ENCODE measurements at regions not wholly inside any gene's neighbourhood (a gene's known extent, or its start where the extent isn't known, plus 50 kb on each side); places are given as distances from the start of the nearest gene placed in this dataset.
"Not testable (repeated sequence)": the region's sequence is repeated elsewhere in the genome, so short reads cannot be mapped to it uniquely, and the experiment has no call there.

GRCh38 chr4:170198747-170199146 is 109.0 kb upstream of the AADAT start:
- peak; percentile 16 for DNase-seq
- Histone ChIP-seq H3K9me2 (replicated peaks; ENCODE audit: insufficient read depth, low read length) (no peaks in the 10 kb centered on the region), H3K27me3 (replicated peaks; ENCODE audit: insufficient read depth, low read length) (no peaks in the 10 kb centered on the region), H3K79me2 (ENCODE audit: low read length) (no peaks in the 10 kb centered on the region), H3K36me3 (replicated peaks; ENCODE audit: insufficient read depth, low read length) (no peaks in the 10 kb centered on the region), H3K4me2 (ENCODE audit: low read depth, low read length) (no peak overlapping the region), H3K4me3 (ENCODE audit: low read length) (no peak overlapping the region), H3K9me3 (replicated peaks; ENCODE audit: insufficient read depth, low read length) (no peaks in the 10 kb centered on the region), H3K27ac (ENCODE audit: low read length) (no peak overlapping the region), H3K9ac (ENCODE audit: low read length) (no peak overlapping the region), H4K20me1 (ENCODE audit: insufficient read depth, low read length) (no peaks in the 10 kb centered on the region), H2AFZ (ENCODE audit: low read length) (no peak overlapping the region), H3K4me1 (ENCODE audit: low read length) (no peaks in the 10 kb centered on the region), H3F3A (ENCODE audit: insufficient read depth, low read length) (no peaks in the 10 kb centered on the region)
- TF ChIP-seq EZH2 (optimal IDR thresholded peaks at IDR 0.05; ENCODE audit: low read depth, low read length) (no peak), CTCF (IDR thresholded peaks at IDR 0.05; ENCODE audit: low read length) (peak; percentile 49), EZH2phosphoT487 (IDR thresholded peaks at IDR 0.05; ENCODE audit: low read length) (no peak)

- not testable (repeated sequence) for H3K4me2 ChIP-seq (ENCODE audit: low read depth, low read length); H2AFZ ChIP-seq (ENCODE audit: low read length); H3K27ac ChIP-seq (ENCODE audit: low read length); H3K4me3 ChIP-seq (ENCODE audit: low read length); H3K79me2 ChIP-seq (ENCODE audit: low read length); DNase-seq; H3K27me3 ChIP-seq (replicated peaks; ENCODE audit: insufficient read depth, low read length); H4K20me1 ChIP-seq (ENCODE audit: insufficient read depth, low read length); H3F3A ChIP-seq (ENCODE audit: insufficient read depth, low read length); H3K9me2 ChIP-seq (replicated peaks; ENCODE audit: insufficient read depth, low read length); H3K9me3 ChIP-seq (replicated peaks; ENCODE audit: insufficient read depth, low read length); H3K36me3 ChIP-seq (replicated peaks; ENCODE audit: insufficient read depth, low read length); H3K4me1 ChIP-seq (ENCODE audit: low read length); H3K9ac ChIP-seq (ENCODE audit: low read length)
Measured at GRCh38 chr4:170194794-170195193, 105.0 kb upstream of the AADAT start.

- no peak for DNase-seq
Measured at GRCh38 chr4:170193496-170193895, 103.7 kb upstream of the AADAT start.

GRCh38 chr4:170190265-170190664 is 100.5 kb upstream of the AADAT start:
- Histone ChIP-seq H3K27ac (ENCODE audit: low read length) (no peak overlapping the region), H4K20me1 (ENCODE audit: insufficient read depth, low read length) (no peaks in the 10 kb centered on the region), H3K79me2 (ENCODE audit: low read length) (no peaks in the 10 kb centered on the region), H3K27me3 (replicated peaks; ENCODE audit: insufficient read depth, low read length) (no peaks in the 10 kb centered on the region), H3K4me3 (ENCODE audit: low read length) (no peak overlapping the region), H3K9ac (ENCODE audit: low read length) (no peak overlapping the region), H3K9me3 (replicated peaks; ENCODE audit: insufficient read depth, low read length) (no peaks in the 10 kb centered on the region), H3F3A (ENCODE audit: insufficient read depth, low read length) (no peaks in the 10 kb centered on the region), H3K9me2 (replicated peaks; ENCODE audit: insufficient read depth, low read length) (no peaks in the 10 kb centered on the region), H3K36me3 (replicated peaks; ENCODE audit: insufficient read depth, low read length) (no peaks in the 10 kb centered on the region), H3K4me1 (ENCODE audit: low read length) (no peaks in the 10 kb centered on the region), H3K4me2 (ENCODE audit: low read depth, low read length) (no peak overlapping the region), H2AFZ (ENCODE audit: low read length) (no peak overlapping the region)
- no peak for TF ChIP-seq CTCF (IDR thresholded peaks at IDR 0.05; ENCODE audit: low read length)
- DNase-seq: no peak

More at GRCh38 chr4:170193496-170193895, 103.7 kb upstream of the AADAT start:
- Histone ChIP-seq H3K9me2 (replicated peaks; ENCODE audit: insufficient read depth, low read length) (no peaks in the 10 kb centered on the region), H3K27me3 (replicated peaks; ENCODE audit: insufficient read depth, low read length) (no peaks in the 10 kb centered on the region), H4K20me1 (ENCODE audit: insufficient read depth, low read length) (no peaks in the 10 kb centered on the region), H3K9me3 (replicated peaks; ENCODE audit: insufficient read depth, low read length) (no peaks in the 10 kb centered on the region), H3K4me2 (ENCODE audit: low read depth, low read length) (no peak overlapping the region), H3K36me3 (replicated peaks; ENCODE audit: insufficient read depth, low read length) (no peaks in the 10 kb centered on the region), H3F3A (ENCODE audit: insufficient read depth, low read length) (no peaks in the 10 kb centered on the region), H3K4me1 (ENCODE audit: low read length) (no peaks in the 10 kb centered on the region), H3K9ac (ENCODE audit: low read length) (no peak overlapping the region), H3K27ac (ENCODE audit: low read length) (no peak overlapping the region), H3K4me3 (ENCODE audit: low read length) (no peak overlapping the region), H2AFZ (ENCODE audit: low read length) (no peak overlapping the region), H3K79me2 (ENCODE audit: low read length) (no peaks in the 10 kb centered on the region)
- TF ChIP-seq EZH2phosphoT487 (IDR thresholded peaks at IDR 0.05; ENCODE audit: low read length) (no peak), CTCF (IDR thresholded peaks at IDR 0.05; ENCODE audit: low read length) (no peak), EZH2 (optimal IDR thresholded peaks at IDR 0.05; ENCODE audit: low read depth, low read length) (no peak)
